Transverse colon (tissue), 3 donors: ENCODE measurements at regions not wholly inside any gene's neighbourhood (a gene's known extent, or its start where the extent isn't known, plus 50 kb on each side); places are given as distances from the start of the nearest gene placed in this dataset.

Experiments used
- CTCF ChIP-seq, 5 experiments: fragments of 200-600 bp in 3 of 5; fragments of 450-650 bp in 2 of 5; sonication (generic) in 3 of 5; IDR thresholded peaks; 1 replicate in 2 of 5; 2 replicates in 3 of 5; pipeline ENCODE4 v1.5.1; 2016 to 2017; ENCODE audit warnings: antibody characterized with exemption in 5 of 5, inconsistent platforms in 3 of 5, mild to moderate bottlenecking in 2 of 5, moderate library complexity in 1 of 5
- POLR2A ChIP-seq: fragments of 450-650 bp; IDR thresholded peaks from one replicate; pipeline ENCODE4 v1.6.1; 2016; ENCODE audit warnings: antibody characterized with exemption, mild to moderate bottlenecking, moderate library complexity

- TF ChIP-seq CTCF (IDR thresholded peaks at IDR 0.05) (no peak), POLR2A (no peak)
These were observed 240.9 kb upstream of the DIO3 start for GRCh38 chr14:101320396-101320795.
